HEK293 (cell line): ENCODE measurements at regions not wholly inside any gene's neighbourhood (a gene's known extent, or its start where the extent isn't known, plus 50 kb on each side); places are given as distances from the start of the nearest gene placed in this dataset.

Source experiments
- CTCF ChIA-PET: fragments of 350-600 bp; formaldehyde crosslinking; extraction: SDS; loops from one replicate; lab custom pipeline; 2021; ENCODE audit warnings: antibody characterized with exemption; lab: Yijun Ruan, JAX
- POLR2A ChIA-PET: fragments of 300-600 bp; formaldehyde crosslinking; extraction: SDS; loops from one replicate; lab custom pipeline; 2020; ENCODE audit warnings: antibody characterized with exemption, inconsistent platforms; lab: Yijun Ruan, JAX
- H3K27ac ChIP-seq: fragments of 200-500 bp; sonication (Bioruptor generic); 2 replicates; pipeline ENCODE4 v1.5.1; 2014; ENCODE audit warnings: low read depth, low read length, control low read depth, inconsistent platforms; ENCODE audit errors: extremely low read depth
- H3K36me3 ChIP-seq, 2 experiments: fragments of 200-500 bp in 1 of 2; sonication (Bioruptor generic) in 1 of 2; 1 replicate in 1 of 2; 2 replicates in 1 of 2; pipeline ENCODE4 v1.5.1; 2014 to 2017; ENCODE audit warnings: inconsistent platforms in 2 of 2, low read length in 2 of 2; ENCODE audit not compliant: control insufficient read depth in 2 of 2, insufficient read depth in 1 of 2
- H3K4me1 ChIP-seq: fragments of 200-500 bp; sonication (Bioruptor generic); 2 replicates; pipeline ENCODE4 v1.5.1; 2014; ENCODE audit warnings: mild to moderate bottlenecking, low read length, inconsistent platforms; ENCODE audit not compliant: control insufficient read depth, insufficient read depth
- H3K4me3 ChIP-seq: 2 replicates; pipeline ENCODE4 v1.5.1; 2011; ENCODE audit warnings: low read depth, mild to moderate bottlenecking, control low read depth, low read length, moderate library complexity
- H3K9me3 ChIP-seq: fragments of 200-500 bp; sonication (Bioruptor generic); 2 replicates; pipeline ENCODE4 v1.5.1; 2014; ENCODE audit warnings: low read depth, low read length, inconsistent platforms; ENCODE audit not compliant: control insufficient read depth, insufficient read depth
- EGR2 ChIP-seq: fragments of 450-650 bp; formaldehyde crosslinking; IDR thresholded peaks from 2 replicates; pipeline ENCODE4 v1.5.1; 2016; ENCODE audit warnings: low read depth, missing biosample characterization, missing genetic modification characterization
- KLF17 ChIP-seq: fragments of 450-650 bp; formaldehyde crosslinking; IDR thresholded peaks from 2 replicates; pipeline ENCODE4 v1.5.1; 2016; ENCODE audit warnings: missing biosample characterization, missing genetic modification characterization
- PRDM4 ChIP-seq: fragments of 450-650 bp; formaldehyde crosslinking; IDR thresholded peaks from 2 replicates; pipeline ENCODE4 v1.5.1; 2017; ENCODE audit warnings: missing biosample characterization, missing genetic modification characterization
- TSHZ1 ChIP-seq: fragments of 450-650 bp; formaldehyde crosslinking; IDR thresholded peaks from 2 replicates; pipeline ENCODE4 v1.5.1; 2016; ENCODE audit warnings: missing biosample characterization, missing genetic modification characterization, borderline replicate concordance
- ZNF157 ChIP-seq: fragments of 450-650 bp; formaldehyde crosslinking; IDR thresholded peaks from 2 replicates; pipeline ENCODE4 v1.5.1; 2016; ENCODE audit warnings: missing biosample characterization, missing genetic modification characterization
- ZNF26 ChIP-seq: fragments of 450-650 bp; formaldehyde crosslinking; IDR thresholded peaks from 2 replicates; pipeline ENCODE4 v1.5.1; 2016; ENCODE audit warnings: missing biosample characterization, missing genetic modification characterization
- ZNF280D ChIP-seq: fragments of 450-650 bp; formaldehyde crosslinking; IDR thresholded peaks from 2 replicates; pipeline ENCODE4 v1.5.1; 2016; ENCODE audit warnings: missing biosample characterization, missing genetic modification characterization
- ZNF302 ChIP-seq: fragments of 450-650 bp; formaldehyde crosslinking; IDR thresholded peaks from 2 replicates; pipeline ENCODE4 v1.5.1; 2016; ENCODE audit warnings: missing biosample characterization, missing genetic modification characterization, low read depth
- ZNF394 ChIP-seq: fragments of 450-650 bp; formaldehyde crosslinking; IDR thresholded peaks from 2 replicates; pipeline ENCODE4 v1.5.1; 2016; ENCODE audit warnings: missing biosample characterization, missing genetic modification characterization, mild to moderate bottlenecking, moderate library complexity, borderline replicate concordance
- ZNF513 ChIP-seq: fragments of 450-650 bp; IDR thresholded peaks from 2 replicates; pipeline ENCODE4 v1.5.1; 2018; ENCODE audit warnings: missing biosample characterization, missing genetic modification characterization
- ZNF639 ChIP-seq: fragments of 450-650 bp; formaldehyde crosslinking; IDR thresholded peaks from 2 replicates; pipeline ENCODE4 v1.5.1; 2016; ENCODE audit warnings: missing biosample characterization, missing genetic modification characterization
- ZNF645 ChIP-seq: fragments of 450-650 bp; formaldehyde crosslinking; IDR thresholded peaks from 2 replicates; pipeline ENCODE4; 2016; ENCODE audit warnings: missing biosample characterization, missing genetic modification characterization
- ZNF76 ChIP-seq: fragments of 450-650 bp; formaldehyde crosslinking; IDR thresholded peaks from 2 replicates; pipeline ENCODE4; 2016; ENCODE audit warnings: low read depth, missing biosample characterization, missing genetic modification characterization, borderline replicate concordance
- ZNF843 ChIP-seq: fragments of 450-650 bp; formaldehyde crosslinking; IDR thresholded peaks from 2 replicates; pipeline ENCODE4 v1.5.1; 2016; ENCODE audit warnings: missing biosample characterization, missing genetic modification characterization
- ZXDB ChIP-seq: fragments of 450-650 bp; formaldehyde crosslinking; IDR thresholded peaks from 2 replicates; pipeline ENCODE4 v1.5.1; 2016; ENCODE audit warnings: missing biosample characterization, missing genetic modification characterization

- TF ChIP-seq ZNF513 (tag by site-specific recombination) (no peak), TSHZ1 (tag by site-specific recombination) (no peak), PRDM4 (tag by site-specific recombination) (no peak), ZXDB (tag by site-specific recombination) (no peak)
These were observed 61.6 kb upstream of the SUCLG2 start (continued) for GRCh38 chr3:67715971-67716370.

- Histone ChIP-seq H3K9me3 (no peaks in the 10 kb centered on the region), H3K27ac (no peak overlapping the region), H3K36me3 (no peaks in the 10 kb centered on the region), H3K4me1 (no peaks in the 10 kb centered on the region), H3K4me3 (no peak overlapping the region)
- ChIA-PET CTCF (interaction anchor here (0.6 kb wide), 1 partner anchor 175 kb away, joined by 3 read pairs; no protein-coding TSS in a partner anchor), POLR2A (no interaction called here)
- TF ChIP-seq ZNF843 (no peak), ZNF280D (tag by site-specific recombination) (no peak), ZNF645 (tag by site-specific recombination) (no peak), ZNF26 (tag by site-specific recombination) (no peak), ZNF639 (tag by site-specific recombination) (no peak), KLF17 (tag by site-specific recombination) (no peak), ZNF76 (no peak), EGR2 (tag by site-specific recombination) (no peak), ZNF157 (tag by site-specific recombination) (no peak), ZNF302 (tag by site-specific recombination) (no peak), ZNF394 (tag by site-specific recombination) (no peak)
These were observed 59.5 kb upstream of the SUCLG2 start for GRCh38 chr3:67713764-67714469.
